GM23338 (cell line): ENCODE measurements at regions not wholly inside any gene's neighbourhood (a gene's known extent, or its start where the extent isn't known, plus 50 kb on each side); places are given as distances from the start of the nearest gene placed in this dataset.

ENCODE experiments used
- ATAC-seq: fragments of 200-7000 bp; cut with Tn5 transposase; 3 replicates; pipeline ENCODE4 v1.9.1; 2020
- DNase-seq: peaks from one replicate; pipeline ENCODE4 v3.0.0-alpha.2; 2015; ENCODE audit warnings: low spot score
- H2AFZ ChIP-seq: fragments of 200-600 bp; sonication (generic); 2 replicates; pipeline ENCODE4 v1.8.0; 2016; ENCODE audit warnings: antibody characterized with exemption, mild to moderate bottlenecking, moderate library complexity
- H3F3A ChIP-seq: fragments of 200-600 bp; sonication (generic); replicated peaks from 2 replicates; pipeline ENCODE4 v1.8.0; 2017; ENCODE audit warnings: antibody characterized with exemption, mixed run types, low read depth
- H3K27ac ChIP-seq: fragments of 200-600 bp; sonication (generic); 2 replicates; pipeline ENCODE4 v1.6.1; 2016; ENCODE audit warnings: low read depth
- H3K27me3 ChIP-seq: fragments of 200-600 bp; sonication (generic); 2 replicates; pipeline ENCODE4 v1.8.0; 2016; ENCODE audit warnings: mild to moderate bottlenecking, mixed run types, moderate library complexity; ENCODE audit not compliant: insufficient read depth
- H3K36me3 ChIP-seq: fragments of 200-600 bp; sonication (generic); 2 replicates; pipeline ENCODE4 v1.8.0; 2016; ENCODE audit warnings: mild to moderate bottlenecking; ENCODE audit not compliant: insufficient read depth
- H3K4me1 ChIP-seq: fragments of 200-600 bp; sonication (generic); 2 replicates; pipeline ENCODE4 v1.8.0; 2016; ENCODE audit warnings: mild to moderate bottlenecking, moderate library complexity; ENCODE audit not compliant: insufficient read depth
- H3K4me2 ChIP-seq: fragments of 200-600 bp; sonication (generic); 2 replicates; pipeline ENCODE4 v1.7.1; 2017; ENCODE audit warnings: mixed run types
- H3K4me3 ChIP-seq: fragments of 200-600 bp; sonication (generic); 2 replicates; pipeline ENCODE4 v1.6.1; 2016; ENCODE audit warnings: mixed run types
- H3K79me2 ChIP-seq: fragments of 200-600 bp; sonication (generic); replicated peaks from 2 replicates; pipeline ENCODE4 v1.8.0; 2017; ENCODE audit warnings: mild to moderate bottlenecking; ENCODE audit not compliant: insufficient read depth
- H3K9me2 ChIP-seq: fragments of 200-600 bp; sonication (generic); 2 replicates; pipeline ENCODE4 v1.8.0; 2017; ENCODE audit not compliant: insufficient read depth
- H4K20me1 ChIP-seq: fragments of 200-600 bp; sonication (generic); replicated peaks from 2 replicates; pipeline ENCODE4 v1.8.0; 2017; ENCODE audit warnings: mild to moderate bottlenecking; ENCODE audit not compliant: insufficient read depth
- H3K27ac Mint-ChIP-seq: 2 replicates; pipeline ENCODE4 v1.8.0; 2020; ENCODE audit warnings: inconsistent platforms, mild to moderate bottlenecking, moderate library complexity, mixed read lengths
- H3K27me3 Mint-ChIP-seq: 3 replicates; pipeline ENCODE4 v1.8.0; 2022; ENCODE audit warnings: low read depth, mild to moderate bottlenecking, moderate library complexity, mixed read lengths, inconsistent platforms; ENCODE audit not compliant: insufficient read depth, poor library complexity
- H3K36me3 Mint-ChIP-seq: 3 replicates; pipeline ENCODE4 v1.8.0; 2021; ENCODE audit warnings: low read depth, mild to moderate bottlenecking, inconsistent platforms, moderate library complexity, mixed read lengths
- H3K4me1 Mint-ChIP-seq: 3 replicates; pipeline ENCODE4 v1.8.0; 2020; ENCODE audit warnings: mild to moderate bottlenecking, inconsistent platforms, mixed read lengths
- H3K4me3 Mint-ChIP-seq: 3 replicates; pipeline ENCODE4 v1.8.0; 2021; ENCODE audit warnings: moderate library complexity, mild to moderate bottlenecking, inconsistent platforms, mixed read lengths
- H3K9me3 Mint-ChIP-seq: 3 replicates; pipeline ENCODE4 v1.8.0; 2020; ENCODE audit warnings: moderate library complexity, mild to moderate bottlenecking, inconsistent platforms, mixed read lengths
- CREB1 ChIP-seq: fragments of 250-450 bp; sonication (Bioruptor Pico); IDR thresholded peaks from 2 replicates; pipeline ENCODE4 v1.5.0; 2020; ENCODE audit warnings: low read depth, mild to moderate bottlenecking, moderate library complexity
- CTCF ChIP-seq, 2 experiments: fragments of 200-600 bp in 1 of 2; sonication (generic) in 1 of 2; conservative IDR thresholded peaks; 2 replicates each; pipeline versions ENCODE4 v1.5.1 to v1.6.1; 2016 to 2017; ENCODE audit warnings: antibody characterized with exemption in 2 of 2, low read depth in 2 of 2, mild to moderate bottlenecking in 2 of 2, moderate library complexity in 1 of 2
- ETS1 ChIP-seq: IDR thresholded peaks from 2 replicates; pipeline ENCODE4 v1.6.1; 2016; ENCODE audit warnings: antibody characterized with exemption
- EZH2 ChIP-seq: fragments of 200-600 bp; sonication (generic); IDR thresholded peaks from one replicate; pipeline ENCODE4 v1.8.0; 2017; ENCODE audit warnings: antibody characterized with exemption, mild to moderate bottlenecking, low read depth; ENCODE audit not compliant: unreplicated experiment
- EZH2phosphoT487 ChIP-seq: fragments of 200-600 bp; sonication (generic); IDR thresholded peaks from one replicate; pipeline ENCODE4 v1.8.1; 2018; ENCODE audit warnings: antibody characterized with exemption; ENCODE audit not compliant: unreplicated experiment
- JUNB ChIP-seq: IDR thresholded peaks from one replicate; pipeline ENCODE4 v1.6.1; 2016; ENCODE audit warnings: antibody characterized with exemption; ENCODE audit not compliant: unreplicated experiment
- NANOG ChIP-seq: IDR thresholded peaks from 2 replicates; pipeline ENCODE4 v1.6.1; 2016; ENCODE audit warnings: antibody characterized with exemption, borderline replicate concordance
- POLR2AphosphoS5 ChIP-seq: IDR thresholded peaks from 2 replicates; pipeline ENCODE4 v1.6.1; 2016; ENCODE audit warnings: antibody characterized with exemption, low read depth
- REST ChIP-seq: IDR thresholded peaks from one replicate; pipeline ENCODE4 v1.6.1; 2018; ENCODE audit warnings: antibody characterized with exemption; ENCODE audit not compliant: unreplicated experiment
- STAT1 ChIP-seq: IDR thresholded peaks from one replicate; pipeline ENCODE4 v1.6.1; 2016; ENCODE audit warnings: antibody characterized with exemption; ENCODE audit not compliant: unreplicated experiment
- ZNF114 ChIP-seq: fragments of 250-450 bp; sonication (Bioruptor Pico); IDR thresholded peaks from 2 replicates; pipeline ENCODE4 v1.5.0; 2020; ENCODE audit warnings: mild to moderate bottlenecking, moderate library complexity
- ZNF331 ChIP-seq: fragments of 250-450 bp; sonication (Bioruptor Pico); IDR thresholded peaks from 2 replicates; pipeline ENCODE4 v1.5.0; 2020; ENCODE audit warnings: low read depth, mild to moderate bottlenecking, moderate library complexity
- ZNF462 ChIP-seq: fragments of 250-450 bp; sonication (Bioruptor Pico); IDR thresholded peaks from 2 replicates; pipeline ENCODE4 v1.5.0; 2020; ENCODE audit warnings: mild to moderate bottlenecking, moderate library complexity

GRCh38 chr4:54495091-54495490 lies 162.7 kb upstream of the KIT start:
- Mint-ChIP-seq H3K36me3 (no peaks in the 10 kb centered on the region), H3K27ac (no peak overlapping the region), H3K4me3 (no peak overlapping the region), H3K27me3 (peaks cover 4% of the 10 kb centered on the region), H3K9me3 (no peaks in the 10 kb centered on the region; the same call in 1 of the 3 replicates), H3K4me1 (peaks cover 19% of the 10 kb centered on the region)
- no peak overlapping the region for H3K4me3 ChIP-seq
- H2AFZ ChIP-seq = no peak overlapping the region; the same call in 1 of the 2 replicates
- H3K79me2 ChIP-seq = no peaks in the 10 kb centered on the region
- TF ChIP-seq ETS1 (no peak), CREB1 (no peak), ZNF331 (no peak), EZH2phosphoT487 (no peak), ZNF462 (CRISPR knock-in tag) (no peak), ZNF114 (CRISPR knock-in tag) (no peak), NANOG (no peak), EZH2 (no peak), JUNB (no peak), POLR2AphosphoS5 (no peak), STAT1 (no peak), CTCF (conservative IDR thresholded peaks at IDR 0.05; ENCODE audit: low read depth in 2 of 2) (no peak), REST (no peak)
- no peak overlapping the region for H3K4me2 ChIP-seq
- no peak overlapping the region for H3K27ac ChIP-seq
- DNase-seq = no peak
- no peaks in the 10 kb centered on the region for H3K36me3 ChIP-seq
- peaks cover 3% of the 10 kb centered on the region; the same call in 1 of the 2 replicates for H3K9me2 ChIP-seq
- no peaks in the 10 kb centered on the region for H3K27me3 ChIP-seq
- H3F3A ChIP-seq = no peaks in the 10 kb centered on the region
- H4K20me1 ChIP-seq = no peaks in the 10 kb centered on the region
- peaks cover 10% of the 10 kb centered on the region for H3K4me1 ChIP-seq
- ATAC-seq = no peak
